ENCODE measurements at regions not wholly inside any gene's neighbourhood (a gene's known extent, or its start where the extent isn't known, plus 50 kb on each side); places are given as distances from the start of the nearest gene placed in this dataset.

DNA sequence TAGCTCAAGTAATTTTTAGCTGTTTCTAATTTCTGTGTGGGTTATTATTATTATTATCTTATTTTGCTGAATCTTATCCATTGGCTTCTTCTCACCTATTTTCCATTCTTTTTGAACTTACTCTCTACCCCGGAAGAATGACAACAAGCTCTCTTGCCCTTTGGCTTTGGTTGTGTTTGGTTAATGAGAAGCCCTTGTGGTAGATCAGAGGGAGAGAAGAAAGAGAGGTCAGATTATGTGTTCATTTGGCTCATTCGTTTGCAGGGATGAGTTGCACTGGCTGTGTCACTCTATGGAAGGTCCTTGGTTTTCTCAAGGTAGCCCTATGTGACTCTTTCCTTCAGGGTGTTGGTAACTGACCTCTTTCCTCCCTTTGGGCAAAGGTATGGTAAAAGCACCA, 391.9 kb downstream of the LMO4 start:
- no peak for DNase-seq (ENCODE audit: low read depth)

DNA sequence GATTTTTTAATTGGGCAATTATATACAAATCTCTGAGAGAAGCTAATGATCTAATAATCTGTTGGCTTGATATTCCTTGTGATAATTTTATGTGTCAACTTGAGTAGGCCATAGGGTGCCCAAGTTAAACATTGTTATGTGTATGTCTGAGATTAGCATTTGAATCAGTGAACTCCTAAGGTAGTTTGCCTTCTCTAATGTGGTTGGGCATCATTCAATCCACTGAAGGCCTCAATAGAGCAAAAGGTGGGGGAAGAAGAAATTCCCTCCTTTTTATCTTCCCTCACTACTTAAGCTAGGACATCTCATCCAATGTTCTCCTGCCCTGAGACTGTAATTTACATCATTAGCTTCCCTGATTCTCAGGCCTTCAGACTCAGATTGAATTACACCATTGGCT, 394.5 kb downstream of the LMO4 start:
- no peak for DNase-seq (ENCODE audit: low read depth)

DNA sequence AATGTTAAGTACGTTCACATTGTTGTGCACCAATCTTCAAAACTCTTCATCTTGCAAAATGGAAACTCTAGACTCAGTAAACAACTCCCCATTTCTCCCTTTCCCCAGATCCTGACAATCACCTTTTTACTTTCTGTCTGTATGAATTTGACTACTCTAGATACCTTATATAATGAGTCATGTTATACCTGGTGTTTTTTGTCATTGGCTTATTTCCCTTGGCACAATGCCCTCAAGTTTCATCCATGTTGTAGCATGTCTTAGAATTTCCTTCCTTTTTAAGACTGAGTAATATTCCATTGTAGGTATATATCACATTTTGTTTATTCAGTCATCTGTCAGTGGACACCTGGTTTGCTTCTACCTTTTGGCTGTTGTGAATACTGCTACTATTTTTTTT, 399.5 kb downstream of the LMO4 start:
- DNase-seq (ENCODE audit: low read depth) = no peak

DNA sequence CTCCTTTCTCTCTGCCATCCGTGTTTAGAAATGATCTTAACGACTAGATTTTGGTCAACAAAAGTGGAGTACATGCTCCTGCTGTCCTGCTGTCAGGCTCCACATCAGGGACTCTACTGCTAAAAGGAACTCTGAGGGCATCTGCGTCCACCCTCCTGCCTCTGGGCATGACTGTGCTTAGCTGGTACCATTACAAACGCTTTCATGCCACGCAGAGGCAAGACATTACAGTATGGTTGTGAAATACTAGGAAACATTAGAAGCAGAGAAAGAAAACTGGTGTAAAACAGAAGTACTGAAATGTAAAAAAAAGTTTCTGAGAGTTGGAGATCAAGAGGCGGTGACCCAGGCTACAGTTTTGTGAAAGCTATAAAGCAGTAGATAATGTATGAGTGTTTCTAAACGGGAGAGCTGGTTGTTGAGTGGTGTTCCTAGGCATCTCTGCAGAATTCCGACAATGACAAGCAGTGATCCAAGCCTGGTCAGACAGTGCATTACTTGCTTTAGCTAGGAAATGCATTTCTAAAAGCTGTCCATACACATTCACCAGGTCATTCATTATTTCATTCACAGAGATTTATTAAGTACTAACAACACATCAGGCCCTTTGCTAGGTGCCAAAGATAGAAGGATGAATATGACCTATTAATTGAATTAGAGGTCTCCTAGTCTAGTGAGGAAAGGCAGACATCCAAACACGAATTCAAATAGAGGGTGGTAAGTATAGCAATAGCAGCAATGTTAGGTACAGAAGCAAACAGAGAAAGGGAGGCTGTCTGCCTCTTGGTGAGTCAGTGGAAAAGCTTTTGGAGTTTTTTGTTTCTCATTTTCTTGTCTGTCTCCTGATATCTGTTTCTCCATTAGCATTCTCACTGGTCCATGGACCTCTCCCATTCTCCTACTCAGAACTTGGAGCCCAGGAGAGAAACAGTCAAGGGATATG, 401.9 kb downstream of the LMO4 start:
- no peak for DNase-seq (ENCODE audit: low read depth)

DNA sequence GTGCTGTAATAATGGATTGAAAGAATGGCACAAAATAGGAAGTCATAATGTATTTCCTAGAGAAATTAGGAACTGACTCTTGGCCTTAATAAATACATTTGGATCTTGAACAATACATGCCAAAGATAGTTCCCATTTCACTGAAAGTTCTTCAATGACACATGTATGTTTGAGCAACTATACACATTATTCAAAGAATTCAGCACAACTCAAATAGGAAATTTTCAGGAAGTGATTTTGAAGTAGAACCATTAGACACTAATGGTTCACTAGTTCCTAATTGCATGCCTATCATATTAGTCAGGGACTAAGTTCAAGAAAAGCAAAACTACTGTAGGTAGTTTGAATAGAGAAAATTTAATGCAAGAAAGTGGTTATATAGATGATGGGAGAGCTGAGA, 404.7 kb downstream of the LMO4 start:
- no peak for DNase-seq (ENCODE audit: low read depth)

DNA sequence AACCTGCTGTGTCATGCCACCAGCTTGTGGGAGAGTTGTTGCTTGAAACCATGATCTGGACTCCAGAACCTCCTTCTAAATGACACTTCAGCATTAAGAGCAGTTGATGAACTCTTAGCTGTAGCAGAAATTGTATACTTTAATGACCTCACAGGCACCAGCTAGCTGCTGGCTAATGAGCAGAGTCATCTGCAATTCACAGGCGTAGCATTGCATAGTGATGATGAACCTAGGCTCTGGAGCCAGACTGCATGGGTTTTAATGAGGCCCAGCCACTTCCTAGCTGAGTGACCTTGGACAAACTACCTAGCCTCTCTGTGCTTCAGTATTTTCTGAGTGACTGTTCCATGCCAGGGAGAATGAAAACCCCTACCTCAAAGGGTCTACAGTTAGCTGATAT, 407.1 kb downstream of the LMO4 start:
- DNase-seq (ENCODE audit: low read depth) = no peak

DNA sequence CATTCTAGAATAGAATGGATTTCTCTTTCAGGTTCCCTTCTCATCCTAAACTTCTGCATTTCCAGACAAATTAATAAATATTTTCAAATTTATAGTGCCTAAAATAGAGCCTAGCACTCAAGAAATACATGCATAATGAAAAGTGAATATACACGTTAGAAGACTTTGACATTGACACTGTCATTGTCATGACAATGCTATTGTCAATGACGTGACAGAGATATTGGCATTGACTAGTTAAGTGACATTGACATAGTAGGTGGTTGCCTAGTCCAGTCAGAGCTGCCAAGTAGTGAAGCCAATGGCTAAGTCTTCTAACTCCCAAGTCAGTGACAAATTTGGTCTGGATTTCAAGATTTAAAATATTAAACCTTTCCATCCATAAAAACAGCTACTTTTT, 410.5 kb downstream of the LMO4 start:
- no peak for DNase-seq (ENCODE audit: low read depth)

DNA sequence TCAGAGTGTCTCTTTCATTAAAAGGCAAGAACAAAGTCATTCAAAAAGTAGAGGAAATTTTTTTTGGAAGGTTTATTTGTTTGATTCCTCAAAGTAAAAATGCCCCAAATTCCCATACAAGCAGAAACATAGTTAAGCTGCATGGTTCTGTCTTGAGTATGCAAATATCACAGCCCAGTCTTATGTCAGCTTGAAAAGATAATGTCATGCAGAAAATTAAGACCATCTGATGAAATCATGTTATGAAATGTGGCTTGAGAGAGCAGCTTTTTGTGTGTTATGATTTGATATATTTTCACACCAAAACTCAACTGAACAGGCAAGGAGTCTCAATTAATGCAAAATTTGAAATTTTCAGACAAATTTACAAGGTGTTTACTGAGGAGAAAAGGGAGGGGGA, 411.0 kb downstream of the LMO4 start:
- DNase-seq (ENCODE audit: low read depth) = no peak

DNA sequence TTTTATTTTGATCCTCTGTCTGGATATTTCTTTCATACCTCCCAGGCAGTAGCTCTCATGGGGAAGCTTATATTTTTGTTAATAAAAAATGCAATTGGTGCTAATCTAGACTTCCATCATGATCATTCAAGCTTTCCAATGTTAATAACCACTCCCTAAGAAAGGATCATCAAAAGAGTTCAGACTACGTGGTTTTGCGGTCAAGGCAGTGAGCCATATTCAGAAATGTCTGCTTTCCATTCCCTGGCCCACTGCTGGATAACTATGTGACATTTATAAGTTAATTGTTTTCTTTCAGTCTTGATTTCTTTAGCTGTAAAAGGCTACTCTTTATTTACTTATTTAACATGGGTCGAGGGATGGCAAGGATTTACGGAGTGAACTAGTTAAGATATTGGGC, 414.6 kb downstream of the LMO4 start:
- DNase-seq (ENCODE audit: low read depth) = no peak

DNA sequence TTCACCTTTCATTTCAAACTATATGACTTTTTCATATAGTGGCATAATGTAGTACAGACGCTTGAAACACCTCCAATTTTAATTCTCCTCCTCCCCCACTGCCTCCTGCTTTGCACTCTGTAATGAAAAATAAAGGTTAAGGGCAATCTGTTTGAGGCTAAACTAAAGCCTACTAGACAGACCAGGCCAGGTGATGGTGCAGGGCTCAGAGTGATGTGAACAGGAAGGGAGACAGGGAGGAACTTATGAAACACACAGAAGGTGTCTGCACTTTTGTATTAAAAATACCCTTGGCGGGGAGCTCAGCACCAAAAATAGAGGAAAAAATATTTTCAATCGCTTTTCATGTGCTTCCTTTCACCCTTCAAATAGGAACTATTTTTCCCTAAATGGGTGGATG, 415.4 kb downstream of the LMO4 start:
- DNase-seq (ENCODE audit: low read depth) = no peak

DNA sequence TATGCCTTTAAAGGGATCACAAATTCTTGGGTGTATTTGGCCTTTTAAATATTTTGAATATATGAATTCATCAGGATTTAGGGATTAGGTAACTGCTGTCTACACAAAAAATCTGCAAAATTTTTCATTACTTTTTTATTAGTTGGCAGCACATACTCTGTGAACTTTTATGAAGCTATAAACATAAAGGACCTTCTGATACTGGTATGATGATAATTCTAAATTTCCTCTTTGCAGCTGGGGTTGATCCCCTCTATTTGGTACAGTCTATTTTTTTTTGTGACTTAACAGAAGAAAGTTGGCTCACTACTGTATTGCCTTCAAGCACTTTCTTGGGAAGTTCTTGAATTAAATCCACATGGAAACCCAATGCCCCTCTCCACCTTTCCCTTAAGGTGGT, 416.1 kb downstream of the LMO4 start:
- DNase-seq (ENCODE audit: low read depth) = no peak

DNA sequence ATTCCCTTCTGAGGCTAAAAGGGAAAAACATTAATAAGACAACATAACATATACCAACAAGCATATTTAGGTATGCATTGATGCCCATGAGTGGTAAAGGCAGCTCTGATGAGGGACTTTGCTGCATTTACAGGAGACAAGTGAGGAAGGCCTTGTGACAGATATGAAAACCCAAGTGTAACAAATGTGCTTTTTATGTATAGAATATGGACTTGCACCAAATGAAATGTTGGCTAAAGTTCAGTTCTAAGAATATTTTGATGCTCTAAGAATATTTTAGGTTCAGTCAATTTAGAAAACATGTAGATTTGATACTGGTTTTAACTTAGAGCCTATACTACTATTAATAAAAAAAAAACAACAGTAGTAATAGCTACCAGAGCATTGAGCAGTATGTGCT, 424.7 kb downstream of the LMO4 start:
- no peak for DNase-seq (ENCODE audit: low read depth)

DNA sequence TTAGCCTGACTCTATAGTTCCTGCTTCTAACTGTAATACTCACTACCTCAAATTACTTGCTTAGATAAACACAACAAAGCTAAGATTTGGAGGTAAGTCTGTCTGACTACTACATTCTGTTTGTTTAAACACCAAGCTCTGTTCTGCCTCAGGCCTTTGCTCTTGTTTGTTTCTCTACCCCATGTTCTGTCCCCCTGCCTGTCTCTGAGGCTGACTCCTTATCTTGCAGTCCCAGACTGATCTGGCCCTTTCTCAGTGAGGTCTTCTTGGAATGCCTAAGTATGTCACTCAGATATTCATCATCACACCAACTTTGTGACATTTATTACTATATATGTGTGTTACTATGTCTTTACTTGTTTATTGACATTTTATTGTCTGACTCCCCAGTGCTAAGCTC, 425.5 kb downstream of the LMO4 start:
- DNase-seq (ENCODE audit: low read depth) = no peak

DNA sequence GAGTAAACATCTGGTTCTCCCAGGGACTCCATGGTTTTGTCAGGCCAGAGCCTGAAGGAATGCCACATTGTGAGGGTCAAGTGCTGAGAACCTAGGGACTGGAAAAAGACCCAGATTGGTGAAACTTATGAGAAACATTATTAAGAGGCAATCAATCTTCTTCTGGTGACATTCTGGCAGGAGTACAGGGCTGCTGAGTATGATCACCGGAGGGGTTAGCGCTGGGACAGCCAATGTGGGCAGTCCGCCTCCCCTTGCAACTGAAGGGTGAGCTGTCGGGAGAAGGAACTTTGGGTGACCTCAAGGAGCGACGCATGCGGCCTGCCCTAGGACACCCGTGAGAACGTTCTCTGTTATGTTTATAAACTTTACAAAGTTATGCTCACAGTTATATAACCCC, 429.0 kb downstream of the LMO4 start:
- no peak for DNase-seq (ENCODE audit: low read depth)

DNA sequence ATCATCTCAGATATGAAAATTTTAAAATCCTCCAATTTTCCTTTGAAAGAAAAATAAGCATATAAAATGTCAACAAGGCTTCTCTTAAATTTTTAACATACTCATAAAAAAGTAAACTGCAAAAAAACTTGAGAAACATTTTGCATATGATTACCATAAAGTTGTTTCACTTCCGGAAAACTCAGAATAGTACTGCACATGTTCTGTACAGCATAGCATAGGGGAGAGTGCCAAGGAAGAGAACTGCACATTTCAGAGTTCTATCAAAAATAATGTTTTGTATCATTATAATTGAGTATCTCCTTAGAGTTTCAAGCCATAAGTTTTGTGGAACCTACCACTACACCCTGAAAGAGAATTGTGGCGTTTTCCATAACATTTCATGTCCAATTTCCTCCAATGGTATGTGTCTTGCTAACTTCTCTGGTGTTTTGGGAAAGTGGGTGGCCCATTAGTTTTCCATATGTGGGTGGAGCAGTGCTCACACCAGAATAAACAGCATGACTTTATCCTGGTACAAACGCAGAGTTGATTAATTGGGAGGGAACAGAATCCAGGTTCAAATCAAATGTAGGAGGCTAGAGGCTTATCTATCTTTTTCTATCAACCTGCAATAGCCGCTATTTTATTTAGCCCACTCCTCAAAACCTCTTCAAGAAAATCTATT, 430.9 kb downstream of the LMO4 start:
- no peak for DNase-seq (ENCODE audit: low read depth)

DNA sequence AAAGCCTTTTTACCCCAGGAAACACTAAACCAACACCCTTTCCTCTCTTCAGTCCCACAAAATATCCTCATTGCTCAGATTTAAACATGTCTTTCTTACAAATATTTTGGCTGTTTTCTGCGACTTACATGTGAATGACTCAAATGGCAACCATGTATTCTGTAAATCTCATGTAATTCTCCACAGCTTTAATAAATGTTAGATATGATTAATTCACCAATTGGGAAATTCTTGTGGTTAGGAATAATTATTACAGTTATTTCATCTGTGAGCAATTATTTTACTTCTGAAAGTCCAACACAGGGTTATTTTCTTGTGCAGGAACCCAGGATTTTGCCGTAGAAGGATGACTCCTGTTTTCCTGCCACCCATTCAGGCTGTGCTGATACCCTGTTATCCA, 431.5 kb downstream of the LMO4 start:
- no peak for DNase-seq (ENCODE audit: low read depth)

DNA sequence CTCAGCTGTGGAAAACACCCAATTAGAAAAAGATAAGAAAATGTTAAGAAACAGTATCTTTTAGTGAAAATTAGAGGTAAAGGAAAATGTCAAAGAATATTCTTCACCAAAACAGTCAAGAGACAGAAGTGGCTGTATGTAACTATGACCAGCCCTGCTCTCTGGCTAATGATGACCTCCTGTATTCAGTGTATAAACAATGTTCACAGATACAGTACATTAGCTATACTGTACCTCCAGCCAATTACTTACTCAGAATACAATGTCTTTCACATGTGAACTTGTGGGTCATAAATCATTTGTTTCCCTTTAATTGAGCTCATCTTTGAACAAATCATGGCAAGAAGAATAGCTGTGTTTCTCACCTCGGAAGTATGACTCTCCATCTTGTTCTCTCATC, 432.0 kb downstream of the LMO4 start:
- no peak for DNase-seq (ENCODE audit: low read depth)

DNA sequence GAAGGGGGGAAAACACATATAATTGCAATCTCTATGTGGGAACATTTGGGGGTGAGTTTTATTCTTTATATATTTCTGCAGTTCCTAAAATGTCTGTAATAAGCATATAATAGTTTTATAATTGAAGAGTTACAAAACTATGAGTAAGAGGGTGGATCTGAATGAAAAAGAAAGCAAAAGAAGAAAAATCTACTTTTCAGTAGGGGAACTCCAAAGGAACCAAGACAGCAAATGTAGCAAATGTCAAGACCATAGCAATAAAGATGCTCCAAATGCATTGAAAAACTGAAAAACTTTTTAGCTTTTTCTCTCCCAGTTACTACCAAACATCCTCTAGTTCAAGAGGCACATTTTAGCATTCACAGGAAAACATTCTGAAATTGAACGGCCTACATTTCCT, 434.8 kb downstream of the LMO4 start:
- DNase-seq (ENCODE audit: low read depth) = no peak

DNA sequence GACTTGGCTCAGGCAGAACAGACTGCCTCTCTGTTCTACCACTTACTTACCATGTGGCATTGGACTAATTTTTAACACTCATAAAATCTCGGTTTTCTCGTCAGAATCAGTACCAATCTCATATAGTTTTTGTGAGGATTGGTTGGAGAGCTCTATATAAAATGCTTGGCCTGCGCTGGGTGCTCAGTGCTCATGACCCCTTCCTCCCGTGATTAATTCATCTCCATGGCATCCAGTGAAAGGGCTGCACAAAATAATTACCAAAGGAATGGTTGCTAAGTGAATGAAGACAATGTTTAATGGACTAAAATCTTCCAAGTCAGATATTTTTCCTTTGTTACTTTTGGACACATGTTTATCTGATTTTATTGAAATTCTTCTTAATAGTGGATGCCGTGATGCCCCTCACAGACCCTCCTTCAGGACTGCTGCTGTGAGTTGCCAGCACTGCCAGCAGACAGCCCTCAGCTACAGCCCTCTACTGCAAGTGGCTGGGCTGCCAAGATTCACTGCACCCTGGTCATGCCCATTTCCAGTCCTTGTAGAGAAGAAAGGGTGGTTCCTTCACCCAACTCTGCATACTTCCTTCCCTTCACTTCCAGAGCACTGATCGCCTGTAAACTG, 436.5 kb downstream of the LMO4 start:
- no peak for DNase-seq (ENCODE audit: low read depth)

DNA sequence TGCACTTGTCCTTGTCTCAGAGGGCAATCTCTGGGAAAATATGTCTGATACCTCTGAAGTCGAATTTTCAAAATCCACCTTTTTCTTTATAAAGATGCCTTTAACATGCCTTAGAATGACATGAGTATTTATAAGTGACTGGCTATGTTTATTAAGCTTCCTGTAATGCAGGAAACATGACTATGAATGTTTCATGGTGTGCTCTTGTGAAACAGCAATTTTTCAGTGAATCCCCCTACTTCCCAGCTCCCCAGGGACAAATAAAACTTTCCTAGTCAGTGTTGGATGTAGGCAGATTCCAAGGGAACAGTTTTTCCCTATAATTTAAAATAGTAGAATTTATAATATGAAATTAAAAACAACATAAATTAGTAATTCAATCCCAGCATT, 437.0 kb downstream of the LMO4 start:
- DNase-seq (ENCODE audit: low read depth) = no peak

DNA sequence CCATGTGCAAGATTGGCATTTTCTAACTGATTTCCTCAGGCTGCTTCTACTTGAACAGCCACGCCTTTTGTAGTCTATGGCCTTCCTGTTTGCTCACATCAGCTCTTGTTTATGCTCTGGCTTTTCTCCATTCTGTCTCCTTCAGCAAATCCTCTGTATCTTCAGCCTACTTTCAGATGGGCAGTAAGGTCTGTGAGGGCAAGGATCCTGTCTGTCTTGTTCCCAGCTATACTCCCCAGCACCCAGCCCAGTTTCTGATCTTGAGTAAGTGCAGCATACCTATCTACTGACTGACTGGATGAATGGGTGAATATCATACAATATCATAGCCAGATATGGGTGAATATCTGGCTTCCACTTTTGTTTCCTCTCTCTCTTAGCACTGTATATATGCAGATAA, 438.1 kb downstream of the LMO4 start:
- DNase-seq (ENCODE audit: low read depth) = no peak

DNA sequence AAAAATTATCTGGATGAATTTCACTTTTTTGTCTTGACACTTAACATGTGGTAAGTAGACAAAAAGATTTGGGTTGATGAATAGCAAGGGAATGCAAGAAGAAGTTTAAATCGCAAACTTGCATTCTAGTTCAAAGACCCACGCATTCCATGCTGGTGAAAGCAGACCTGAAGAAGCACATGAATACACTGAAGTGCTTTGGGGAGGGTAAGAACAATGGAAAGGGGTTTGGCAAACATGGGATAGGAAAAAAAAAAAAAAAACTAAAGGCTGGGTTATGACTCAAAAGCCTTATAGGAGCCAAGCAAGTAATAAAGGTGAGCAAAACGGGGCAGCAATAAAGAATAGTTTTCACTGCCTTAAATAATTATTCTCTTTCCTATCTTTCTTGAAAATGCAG, 450.2 kb downstream of the LMO4 start:
- no peak for DNase-seq (ENCODE audit: low read depth)

DNA sequence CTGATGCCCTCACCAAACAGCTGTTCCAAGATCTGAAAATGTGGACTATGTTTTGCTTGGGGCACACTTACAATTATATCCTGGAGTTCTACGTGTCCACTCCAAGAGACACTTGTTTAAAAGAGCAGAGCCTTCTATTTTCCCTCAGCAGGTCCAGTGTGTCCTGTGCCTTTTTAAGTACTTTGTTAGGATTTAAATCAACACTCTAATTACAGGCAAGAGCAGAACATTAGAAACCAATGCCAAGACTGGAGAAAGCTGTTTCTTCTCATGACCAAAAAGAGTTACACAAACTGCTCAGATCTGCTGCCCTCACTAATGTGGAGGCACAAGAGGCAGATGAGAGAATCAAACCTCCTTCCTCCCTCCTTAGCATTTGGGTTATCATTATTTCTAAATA, 452.9 kb downstream of the LMO4 start:
- DNase-seq (ENCODE audit: low read depth) = no peak

Data from activated T-helper 1 cell treated with Interleukin-2 at 50 U/mL for 16 hours (primary cell).